NCI-H226 (cell line): ENCODE measurements at regions not wholly inside any gene's neighbourhood (a gene's known extent, or its start where the extent isn't known, plus 50 kb on each side); places are given as distances from the start of the nearest gene placed in this dataset.
"Not testable (repeated sequence)": the region's sequence is repeated elsewhere in the genome, so short reads cannot be mapped to it uniquely, and the experiment has no call there.

Experiments
- DNase-seq: peaks from one replicate; pipeline ENCODE4 v3.0.0-alpha.2; 2015

DNA sequence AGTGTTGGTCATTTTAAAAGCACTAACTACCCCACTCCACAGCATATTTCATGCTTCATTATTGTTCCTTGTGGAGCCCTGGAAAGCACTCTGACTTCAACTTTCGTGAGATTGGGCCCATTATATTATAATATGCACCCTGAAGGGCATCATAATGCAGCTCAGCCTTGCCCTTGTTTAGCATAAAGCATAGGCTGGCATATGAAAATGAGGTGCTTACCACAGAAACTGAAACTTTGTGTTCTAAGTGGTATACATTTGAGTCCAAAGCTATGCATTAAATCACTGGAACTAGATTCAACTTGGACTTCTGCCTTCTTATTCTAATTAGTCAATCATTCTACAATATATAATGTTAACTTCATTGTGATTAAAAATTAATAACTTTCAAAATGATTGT is 1027.9 kb downstream of the STIM2 start:
- no peak for DNase-seq

- DNase-seq = peak; percentile 75
Observed at GRCh38 chr4:27894951-27895350, 1034.3 kb downstream of the STIM2 start.

- DNase-seq = no peak
Observed at GRCh38 chr4:27908356-27908755, 1047.7 kb downstream of the STIM2 start.

DNA sequence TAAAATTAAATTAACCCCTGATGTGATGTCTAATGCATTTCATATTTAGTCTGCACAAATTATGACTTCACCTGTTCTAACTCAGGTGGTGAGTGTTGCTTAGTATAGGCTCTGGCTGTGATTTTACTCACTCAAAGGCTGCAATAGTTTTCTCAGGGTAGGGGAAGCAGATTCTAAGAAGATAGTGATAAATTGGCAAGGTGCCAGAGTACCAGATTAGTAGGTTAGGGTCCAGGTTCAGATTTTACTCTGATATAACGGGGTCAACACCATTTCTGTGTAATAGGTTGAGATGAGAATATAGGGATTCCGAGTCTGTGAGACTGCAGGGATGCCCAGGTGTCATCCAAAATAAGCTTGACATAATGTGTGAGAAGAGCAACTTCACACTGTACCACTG is 1049.6 kb downstream of the STIM2 start:
- no peak for DNase-seq

- no peak for DNase-seq
Observed at GRCh38 chr4:27911047-27911446, 1050.4 kb downstream of the STIM2 start.

GRCh38 chr4:27913738-27914137 is 1053.1 kb downstream of the STIM2 start:
- DNase-seq = no peak

GRCh38 chr4:27915822-27916221 is 1055.2 kb downstream of the STIM2 start:
- DNase-seq = no peak

GRCh38 chr4:27916452-27917184 is 1056.0 kb downstream of the STIM2 start:
- DNase-seq = no peak

DNA sequence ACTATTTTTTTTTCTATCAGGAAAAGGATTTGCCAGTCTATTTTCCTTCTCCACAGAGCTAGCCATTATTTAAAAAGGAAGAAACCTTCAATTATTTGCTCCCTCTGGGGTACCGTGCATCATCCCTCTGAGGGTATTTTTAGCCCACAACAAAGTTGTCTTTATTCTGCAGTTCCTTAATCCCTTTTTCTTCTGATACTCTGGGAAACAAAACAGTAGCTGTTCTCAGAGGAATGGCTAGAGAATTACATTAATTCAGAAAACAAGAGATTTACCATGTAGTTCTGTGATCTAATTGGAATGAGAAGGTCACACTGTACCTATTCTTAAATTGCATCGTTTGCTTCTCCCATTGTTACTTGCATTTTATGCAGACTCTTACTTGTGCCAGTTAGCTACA is 1056.7 kb downstream of the STIM2 start:
- DNase-seq = no peak

- DNase-seq = peak; percentile 63
Observed at GRCh38 chr4:27921231-27921630, 1060.6 kb downstream of the STIM2 start.

DNA sequence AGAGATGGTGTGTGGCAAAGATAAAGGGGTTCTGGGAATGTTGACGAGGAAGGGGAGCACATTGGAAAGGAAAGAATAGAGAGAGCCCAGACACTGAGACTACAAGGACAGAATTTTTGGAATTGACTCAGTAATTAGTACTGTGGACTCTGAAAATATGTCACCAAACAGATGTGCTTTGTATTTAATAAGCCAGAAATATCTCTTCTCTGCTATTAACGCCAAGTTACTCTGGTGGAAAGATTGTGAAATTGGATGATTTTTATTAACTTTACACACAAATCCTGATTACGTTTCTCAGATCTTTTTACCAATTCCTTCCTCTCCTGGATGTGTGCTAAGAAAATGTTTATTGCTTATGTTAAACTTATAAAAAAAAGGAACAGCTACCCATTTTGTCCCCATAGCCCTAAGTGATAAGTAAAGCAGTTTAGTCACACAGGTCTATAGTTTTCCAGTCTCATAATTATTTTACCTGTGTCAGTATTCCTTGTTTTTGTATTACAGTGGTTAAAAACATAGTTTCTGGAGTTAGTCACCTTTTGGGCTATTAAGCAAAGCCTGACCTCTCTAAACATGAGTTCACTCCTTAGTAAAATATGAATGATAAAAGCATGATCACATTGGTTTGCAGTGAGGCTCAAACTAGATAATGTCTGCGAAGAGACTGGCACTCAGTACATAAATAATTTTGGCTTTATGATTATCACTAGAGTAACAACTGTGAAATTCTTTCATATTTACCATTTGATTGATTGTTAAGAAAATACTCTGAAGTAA is 1068.3 kb downstream of the STIM2 start:
- DNase-seq = peak; percentile 66

DNA sequence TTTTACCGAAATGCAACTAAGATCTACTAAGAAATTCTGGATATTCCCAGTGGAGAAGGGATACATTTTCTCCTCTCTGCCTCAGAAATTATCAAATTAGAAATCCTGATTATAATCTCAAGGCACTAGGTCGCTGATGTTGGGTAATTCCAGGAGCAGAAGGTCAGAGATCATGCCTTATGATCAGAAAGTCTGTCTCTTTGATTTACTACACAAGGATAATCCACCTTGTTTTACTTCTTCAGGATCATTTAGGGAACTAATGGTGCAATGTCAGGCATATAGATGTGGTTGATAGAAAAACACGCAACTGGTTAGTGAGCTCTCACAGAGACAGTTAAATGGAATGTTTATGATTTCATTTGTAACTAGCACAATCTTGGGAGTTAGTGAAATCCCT is 1069.7 kb downstream of the STIM2 start:
- no peak for DNase-seq

GRCh38 chr4:27930976-27931375 is 1070.3 kb downstream of the STIM2 start:
- DNase-seq = no peak

DNA sequence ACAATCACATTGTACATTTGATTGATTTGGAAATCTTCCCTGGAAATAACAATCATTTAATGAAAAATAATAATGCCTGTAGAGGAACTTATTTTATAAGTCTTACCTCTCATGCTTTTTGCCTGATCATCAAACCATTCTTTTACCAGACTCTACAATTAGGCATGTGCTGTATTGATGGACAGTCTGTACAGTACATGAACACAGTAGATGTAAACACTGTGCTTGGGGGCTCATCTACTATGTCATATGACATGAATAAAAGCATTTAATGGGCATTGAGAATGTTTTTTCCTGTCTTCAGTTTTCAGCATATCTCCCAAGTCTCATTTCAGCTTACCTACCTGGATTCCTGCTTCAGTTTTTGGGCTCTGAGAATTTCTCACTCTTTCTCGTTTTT is 1070.9 kb downstream of the STIM2 start:
- no peak for DNase-seq

GRCh38 chr4:27934871-27935270 is 1074.2 kb downstream of the STIM2 start:
- DNase-seq = no peak

DNA sequence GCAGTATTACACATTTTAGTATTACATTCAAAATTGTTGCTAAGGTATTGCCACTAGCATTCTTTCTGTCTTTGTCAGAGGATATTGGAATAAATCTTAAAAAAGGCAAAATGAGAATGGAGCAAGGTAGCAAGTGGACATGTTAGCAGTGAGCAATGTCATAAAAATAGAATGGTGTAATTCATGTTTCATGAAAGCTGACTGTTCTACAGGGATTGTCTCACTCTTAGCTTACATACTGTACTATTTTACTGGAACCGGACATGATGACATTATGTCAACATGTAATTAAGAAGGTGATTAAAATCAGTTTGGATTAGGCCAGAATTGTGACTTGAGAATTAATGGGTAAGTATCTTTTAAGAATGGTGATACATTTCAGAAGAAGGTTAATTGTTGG is 1086.2 kb downstream of the STIM2 start:
- DNase-seq = no peak

- DNase-seq = peak; percentile 31
Observed at GRCh38 chr4:27947302-27947701, 1086.7 kb downstream of the STIM2 start.

DNA sequence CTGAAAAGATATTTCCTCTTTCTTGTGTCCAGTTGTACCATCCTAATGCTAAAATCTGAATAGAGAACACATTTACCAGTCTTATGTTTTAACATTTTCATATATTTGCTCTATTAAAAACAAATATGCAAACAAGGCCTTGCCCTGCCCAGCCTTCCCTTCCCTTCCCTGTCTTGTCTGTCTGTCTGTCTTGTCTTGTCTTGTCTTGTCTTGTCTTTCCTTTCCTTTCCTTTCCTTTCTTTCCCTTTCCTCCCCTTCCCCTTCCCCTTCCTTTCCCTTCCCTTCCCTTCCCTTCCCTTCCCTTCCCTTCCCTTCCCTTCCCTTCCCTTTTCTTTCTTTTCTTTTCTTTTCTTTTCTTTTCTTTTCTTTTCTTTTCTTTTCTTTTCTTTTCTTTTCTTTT is 1103.5 kb downstream of the STIM2 start:
- DNase-seq = no peak

- no peak for DNase-seq
Observed at GRCh38 chr4:27966664-27967063, 1106.0 kb downstream of the STIM2 start.

DNA sequence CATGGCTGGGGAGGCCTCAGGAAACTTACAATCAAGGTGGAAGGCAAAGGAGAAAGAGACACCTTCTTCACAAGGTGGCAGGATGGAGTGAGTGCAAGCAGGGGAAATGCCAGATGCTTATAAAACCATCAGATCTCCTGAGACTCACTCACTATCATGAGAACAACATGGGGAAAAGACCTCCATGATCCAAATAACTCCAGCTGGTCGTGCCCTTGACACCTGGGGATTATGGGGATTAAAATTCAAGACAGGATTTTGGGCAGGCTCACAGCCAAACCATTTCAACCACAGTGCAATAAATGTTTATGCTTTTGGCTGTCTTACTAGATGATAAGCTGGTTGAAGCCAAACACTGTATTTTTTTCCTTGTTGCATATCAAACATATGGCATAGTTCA is 1112.4 kb downstream of the STIM2 start:
- no peak for DNase-seq

DNA sequence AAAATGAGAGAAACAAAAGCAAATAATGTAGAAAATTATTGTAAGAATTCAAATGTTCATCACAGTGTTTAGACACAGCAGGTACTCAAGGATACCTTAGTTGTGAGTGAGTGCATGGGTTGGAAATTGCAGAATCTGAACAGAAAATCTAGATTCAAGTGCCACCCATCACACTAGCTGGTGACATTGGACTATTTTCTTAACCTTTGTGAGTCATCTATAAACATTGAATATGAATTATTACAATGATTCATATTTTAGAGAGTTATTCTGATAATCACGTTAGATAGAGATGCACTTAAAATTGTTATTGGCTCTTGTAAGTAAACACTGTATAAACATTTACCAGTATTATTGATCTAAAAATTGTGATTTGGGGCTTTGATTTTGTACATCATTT is 1113.1 kb downstream of the STIM2 start:
- no peak for DNase-seq

GRCh38 chr4:27974339-27974738 is 1113.7 kb downstream of the STIM2 start:
- DNase-seq = no peak

DNA sequence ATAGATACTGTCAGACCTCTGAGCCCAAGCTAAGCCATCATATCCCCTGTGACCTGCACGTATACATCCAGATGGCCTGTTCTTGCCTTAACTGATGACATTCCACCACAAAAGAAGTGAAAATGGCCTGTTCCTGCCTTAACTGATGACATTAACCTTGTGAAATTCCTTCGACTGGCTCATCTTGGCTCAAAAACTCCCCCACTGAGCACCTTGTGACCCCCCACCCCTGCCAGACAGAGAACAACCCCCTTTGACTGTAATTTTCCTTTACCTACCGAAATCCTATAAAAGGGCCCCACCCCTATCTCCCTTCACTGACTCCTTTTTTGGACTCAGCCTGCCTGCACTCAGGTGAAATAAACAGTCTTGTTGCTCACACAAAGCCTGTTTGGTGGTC is 1114.2 kb downstream of the STIM2 start:
- not testable (repeated sequence) for DNase-seq

- DNase-seq = not testable (repeated sequence)
Observed at GRCh38 chr4:27978427-27979109, 1117.9 kb downstream of the STIM2 start.
